HG02943 (cell line): ENCODE measurements at regions not wholly inside any gene's neighbourhood (a gene's known extent, or its start where the extent isn't known, plus 50 kb on each side); places are given as distances from the start of the nearest gene placed in this dataset.

Experiments used
- ATAC-seq: cut with Tn5 transposase; IDR thresholded peaks from one replicate; pipeline ENCODE4 v1.9.1; 2021; ENCODE audit warnings: mild to moderate bottlenecking, low read depth, moderate library complexity; ENCODE audit not compliant: unreplicated experiment

DNA sequence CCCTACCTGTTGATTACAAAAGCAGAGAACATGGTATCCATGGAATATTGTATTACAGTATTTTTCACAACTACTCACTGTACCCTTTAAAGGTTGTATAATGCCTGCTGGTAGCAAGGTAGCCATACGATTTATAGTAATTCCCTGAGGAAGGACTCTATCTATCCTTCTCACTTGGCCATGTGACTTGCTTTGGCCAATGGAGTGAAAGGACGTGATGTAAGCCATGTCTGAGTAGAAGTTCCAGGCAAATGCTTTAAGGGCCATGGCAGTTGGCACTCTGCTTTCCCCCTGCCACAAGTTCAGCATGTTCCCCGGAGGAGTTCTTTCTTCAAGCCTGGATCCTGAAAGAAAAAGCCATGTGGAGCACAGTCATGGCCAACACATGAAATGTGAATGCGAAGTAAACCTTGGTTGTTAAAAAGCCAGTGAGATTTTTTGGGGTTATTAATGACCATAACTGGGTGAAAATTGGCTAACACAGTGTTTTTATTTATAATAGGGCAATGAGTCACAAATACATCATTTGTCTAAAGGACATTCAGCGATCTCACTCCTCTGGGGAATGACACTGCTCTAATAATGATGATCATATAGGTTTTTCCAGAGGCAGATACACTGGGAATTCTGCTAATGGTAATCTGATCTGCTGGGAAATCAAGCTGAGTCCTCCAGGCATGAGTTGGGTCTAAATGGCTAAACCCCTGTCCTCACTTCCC, 67.4 kb upstream of the SLC38A2 start:
- no peak for ATAC-seq

DNA sequence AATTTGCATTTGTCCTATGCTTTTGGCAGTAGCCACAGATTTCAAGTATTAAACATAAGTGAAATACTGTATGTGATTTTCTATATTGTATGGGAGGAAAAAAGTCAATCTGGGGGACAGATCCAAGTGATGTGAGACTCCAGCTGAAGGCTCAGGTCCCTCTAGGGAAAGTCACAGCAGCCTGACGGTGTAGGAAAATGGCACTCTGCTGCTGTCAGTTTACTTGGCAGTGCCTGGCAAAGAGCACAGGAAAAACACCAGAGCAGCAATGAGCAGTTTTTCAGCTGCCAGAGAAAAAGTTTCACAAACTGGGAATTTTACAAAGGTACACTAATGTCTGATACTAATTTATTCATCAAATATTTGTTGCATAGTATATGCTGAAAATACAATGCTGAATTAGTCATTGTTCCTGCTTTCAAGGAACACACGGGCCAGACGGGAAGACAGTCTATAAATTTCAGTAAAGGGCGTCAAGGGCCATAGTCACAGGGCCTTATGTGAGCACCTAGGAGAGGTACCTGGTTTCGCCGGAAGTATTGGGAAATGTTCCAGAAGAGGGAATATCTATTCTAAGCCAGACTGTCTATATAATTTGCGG, 66.2 kb upstream of the SLC38A2 start:
- ATAC-seq: no peak

DNA sequence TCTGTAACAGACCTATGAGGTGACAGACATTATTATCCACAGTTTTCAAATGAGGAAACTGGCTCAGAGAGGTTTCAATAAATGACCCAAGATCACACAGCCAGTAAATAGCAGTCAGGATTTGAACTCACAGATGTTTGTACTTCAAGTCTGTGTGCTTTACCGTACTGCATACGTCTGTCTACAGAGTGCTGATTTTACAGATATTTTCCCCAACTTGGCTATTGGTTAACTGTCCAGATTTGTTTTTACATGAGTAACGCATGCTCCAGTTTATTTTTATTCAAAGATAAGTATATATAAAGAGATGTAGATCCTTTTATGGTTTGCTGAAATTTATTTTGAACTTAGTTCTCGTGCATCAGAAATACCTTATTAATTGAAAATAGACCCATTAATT, 65.7 kb upstream of the SLC38A2 start:
- ATAC-seq: no peak

DNA sequence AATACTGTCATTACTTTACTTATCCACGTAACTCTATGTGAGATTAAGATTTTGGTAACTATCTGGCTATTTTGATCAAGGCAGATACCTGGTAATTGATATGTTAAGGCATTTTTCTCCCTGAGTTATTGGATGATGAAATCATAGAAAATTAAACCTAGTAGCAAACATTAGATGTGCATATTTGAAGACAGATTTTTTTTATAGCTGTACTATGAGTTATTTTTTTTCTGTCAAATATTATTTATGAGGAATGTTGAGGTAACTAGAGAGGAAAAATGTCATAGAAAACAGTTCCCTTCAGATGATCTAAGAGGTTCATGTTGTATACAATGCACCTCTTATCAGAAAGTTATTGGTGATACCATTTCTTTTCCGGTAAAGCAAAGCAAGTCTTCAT, 64.9 kb upstream of the SLC38A2 start:
- ATAC-seq: no peak

DNA sequence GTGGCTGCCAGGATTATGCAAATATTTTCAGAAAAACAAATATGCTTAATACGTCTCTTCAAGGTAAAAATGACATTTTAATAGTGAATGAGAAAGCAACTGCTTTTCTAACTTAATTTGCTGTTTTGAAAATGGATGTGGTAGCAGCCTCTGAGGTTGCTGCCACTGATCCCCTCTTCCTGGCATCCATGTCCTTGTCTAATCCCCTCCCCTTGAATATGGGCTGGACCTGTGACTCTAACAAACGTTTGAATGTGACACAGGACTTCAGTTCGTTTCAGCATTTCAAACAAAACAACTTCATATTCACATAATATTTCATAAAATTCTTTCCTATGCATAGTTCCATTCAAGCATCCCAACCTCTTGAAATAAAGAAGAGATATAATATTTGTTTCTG, 64.2 kb upstream of the SLC38A2 start:
- no peak for ATAC-seq

DNA sequence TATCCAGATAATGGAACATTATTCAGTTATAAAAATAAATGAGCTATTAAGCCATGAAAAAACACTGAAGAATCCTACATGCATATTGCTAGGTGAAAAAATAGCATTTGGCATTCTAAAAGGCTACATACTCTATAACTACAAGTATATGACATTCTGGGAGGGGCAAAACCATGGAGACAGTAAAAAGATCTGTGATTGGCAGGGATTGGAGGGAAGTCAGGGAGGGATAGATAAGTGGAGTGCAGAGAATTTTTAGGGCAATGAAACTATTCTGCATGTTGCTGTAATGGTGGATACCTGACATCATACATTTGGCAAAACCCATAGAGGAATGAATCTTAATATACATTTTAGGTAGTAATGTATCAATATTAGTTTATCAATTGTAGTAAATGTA, 63.1 kb upstream of the SLC38A2 start:
- no peak for ATAC-seq

DNA sequence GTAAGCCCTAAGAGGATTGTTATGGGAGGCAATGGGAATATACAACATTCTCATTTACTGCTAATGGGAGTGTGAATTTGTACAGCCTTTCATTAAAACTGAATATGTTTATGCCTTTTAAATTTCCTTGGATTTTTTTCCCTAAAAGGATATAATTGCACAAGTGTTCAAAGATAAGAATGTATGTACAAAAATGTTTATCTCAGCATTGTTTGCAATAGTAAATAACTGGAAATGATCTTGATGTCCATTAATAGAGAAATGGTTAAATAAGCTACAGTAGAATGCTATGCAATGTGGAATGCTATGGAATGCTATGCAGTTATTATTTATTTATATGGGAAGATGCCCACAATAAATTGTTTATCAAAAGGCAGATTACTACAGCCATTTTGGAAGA, 62.5 kb upstream of the SLC38A2 start:
- ATAC-seq: no peak

DNA sequence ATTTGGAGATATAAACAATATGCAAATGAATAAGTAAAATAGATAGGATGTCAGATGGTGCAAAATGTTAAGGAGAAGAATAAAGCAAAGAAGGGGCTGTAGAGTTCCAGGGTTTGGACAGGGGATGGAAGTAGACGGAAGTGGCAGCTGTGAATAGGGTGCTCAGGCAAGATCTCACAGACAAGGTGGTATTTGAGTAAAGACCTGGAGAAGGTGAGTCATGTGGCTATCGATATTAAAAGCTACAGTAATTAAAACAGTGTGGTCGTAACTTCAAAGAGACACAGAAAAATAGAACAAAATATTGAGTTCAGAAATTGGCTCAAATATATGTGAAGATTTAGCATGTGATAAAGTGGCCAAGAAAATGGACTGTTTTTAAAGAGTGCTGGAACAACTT, 61.3 kb upstream of the SLC38A2 start:
- ATAC-seq: no peak

DNA sequence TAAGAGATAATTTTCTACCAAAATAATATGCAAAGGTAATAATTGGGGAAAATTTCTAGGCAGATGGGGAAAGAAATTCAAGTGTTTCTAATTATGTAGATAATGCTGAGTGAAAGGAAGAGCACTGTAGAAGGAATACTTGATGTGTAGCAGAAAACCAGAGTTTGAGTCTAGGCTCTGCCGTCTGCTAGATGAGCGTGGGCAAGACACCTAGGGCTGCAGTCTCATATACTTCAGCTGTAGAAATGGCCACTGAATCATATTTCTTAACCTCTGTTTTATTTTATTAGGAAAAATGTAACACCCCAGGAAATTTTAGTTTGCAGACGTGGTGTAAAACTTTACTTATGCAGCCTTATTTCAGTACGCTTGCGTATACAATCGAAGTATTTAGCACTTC, 59.8 kb upstream of the SLC38A2 start:
- no peak for ATAC-seq

DNA sequence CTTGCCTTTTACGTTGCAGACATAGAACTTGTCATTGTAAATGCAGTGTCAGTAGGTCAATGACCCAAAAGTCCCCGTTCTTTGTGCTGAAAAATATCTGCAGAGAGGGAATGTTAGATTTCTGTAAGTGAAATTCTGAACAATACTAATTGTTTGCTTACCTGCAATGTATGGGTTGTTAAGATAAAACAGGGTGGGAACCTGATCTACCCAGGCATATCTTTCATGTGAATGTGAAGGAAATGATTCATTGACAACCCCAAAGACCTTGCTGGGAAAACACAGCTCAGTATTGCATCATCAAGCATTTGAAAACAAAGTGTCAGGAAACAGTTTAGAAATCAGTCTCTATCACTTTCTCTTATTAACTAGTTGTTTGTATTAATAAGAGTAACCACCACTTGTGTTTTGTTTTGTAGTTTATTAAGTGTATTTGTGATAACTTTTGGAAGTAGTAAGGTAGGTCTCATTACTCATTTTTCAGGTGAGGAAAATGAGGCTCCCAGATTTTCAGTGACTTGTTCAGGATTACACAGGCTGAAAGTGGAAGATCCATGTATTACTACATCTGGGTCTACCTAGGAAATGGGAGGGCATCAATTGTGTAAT, 57.9 kb upstream of the SLC38A2 start:
- no peak for ATAC-seq
